SK-N-SH (cell line): ENCODE measurements at regions not wholly inside any gene's neighbourhood (a gene's known extent, or its start where the extent isn't known, plus 50 kb on each side); places are given as distances from the start of the nearest gene placed in this dataset.

ENCODE experiments used
- CTCF ChIA-PET: fragments of 300-600, 350-600 bp; formaldehyde crosslinking; extraction: SDS; loops from one replicate; lab custom pipeline; 2021; lab: Yijun Ruan, JAX
- POLR2A ChIA-PET: fragments of 350-600 bp; sonication (Branson Sonifier 250); formaldehyde crosslinking; extraction: SDS; loops from one replicate; lab custom pipeline; 2020; ENCODE audit warnings: antibody characterized with exemption, inconsistent platforms; lab: Yijun Ruan, JAX
- DNase-seq: peaks from one replicate; pipeline ENCODE4 v3.0.0; 2012
- H2AFZ ChIP-seq: fragments of 200-600 bp; sonication (generic); 2 replicates; pipeline ENCODE4 v1.8.1; 2016; ENCODE audit warnings: antibody characterized with exemption, mild to moderate bottlenecking, low read depth
- H3F3A ChIP-seq: fragments of 200-600 bp; sonication (generic); replicated peaks from 2 replicates; pipeline ENCODE3; 2016; ENCODE audit warnings: antibody characterized with exemption, mild to moderate bottlenecking; ENCODE audit not compliant: insufficient read depth
- H3K27ac ChIP-seq, 2 experiments: fragments of 200-500 bp in 1 of 2; fragments of 200-600 bp in 1 of 2; sonication (Bioruptor generic) in 1 of 2; sonication (generic), shearing (Covaris generic) in 1 of 2; 2 replicates each; pipeline versions ENCODE4 v1.5.1 to v1.6.1; 2014 to 2016; ENCODE audit warnings: low read depth in 2 of 2, inconsistent platforms in 1 of 2, low read length in 1 of 2, mild to moderate bottlenecking in 1 of 2, mixed read lengths in 1 of 2
- H3K27me3 ChIP-seq: fragments of 200-600 bp; sonication (generic), shearing (Covaris generic); 2 replicates; pipeline ENCODE4 v1.6.1; 2016; ENCODE audit warnings: mixed run types; ENCODE audit not compliant: insufficient read depth
- H3K36me3 ChIP-seq, 2 experiments: fragments of 200-500 bp in 1 of 2; fragments of 200-600 bp in 1 of 2; sonication (Bioruptor generic) in 1 of 2; sonication (generic) in 1 of 2; replicated peaks in 1 of 2; 2 replicates each; pipeline versions ENCODE3 to v1.5.1; 2014 to 2016; ENCODE audit warnings: low read length in 1 of 2, mild to moderate bottlenecking in 1 of 2; ENCODE audit not compliant: insufficient read depth in 2 of 2, control insufficient read depth in 1 of 2
- H3K4me1 ChIP-seq, 2 experiments: fragments of 200-500 bp in 1 of 2; fragments of 200-600 bp in 1 of 2; sonication (Bioruptor generic) in 1 of 2; sonication (generic), shearing (Covaris generic) in 1 of 2; 2 replicates each; pipeline versions ENCODE4 v1.5.1 to v1.6.1; 2014 to 2016; ENCODE audit warnings: low read depth in 1 of 2, low read length in 1 of 2, mixed run types in 1 of 2; ENCODE audit not compliant: insufficient read depth in 2 of 2, control insufficient read depth in 1 of 2
- H3K4me2 ChIP-seq: fragments of 200-600 bp; sonication (generic), shearing (Covaris generic); 2 replicates; pipeline ENCODE4 v1.6.1; 2017; ENCODE audit warnings: mixed run types
- H3K4me3 ChIP-seq, 2 experiments: fragments of 200-500 bp in 1 of 2; fragments of 200-600 bp in 1 of 2; sonication (Bioruptor generic) in 1 of 2; sonication (generic), shearing (Covaris generic) in 1 of 2; 2 replicates each; pipeline versions ENCODE4 v1.5.1 to v1.8.1; 2014 to 2016; ENCODE audit warnings: low read depth in 2 of 2, inconsistent platforms in 1 of 2, low read length in 1 of 2, mild to moderate bottlenecking in 1 of 2, mixed read lengths in 1 of 2, moderate library complexity in 1 of 2
- H3K79me2 ChIP-seq: fragments of 200-600 bp; sonication (generic); 2 replicates; pipeline ENCODE4 v1.8.1; 2017; ENCODE audit warnings: mild to moderate bottlenecking; ENCODE audit not compliant: insufficient read depth
- H3K9ac ChIP-seq: fragments of 200-600 bp; sonication (generic); 2 replicates; pipeline ENCODE4 v1.6.1; 2017; ENCODE audit warnings: mixed run types
- H3K9me2 ChIP-seq: fragments of 200-600 bp; sonication (generic); 2 replicates; pipeline ENCODE4 v1.6.1; 2017; ENCODE audit warnings: mixed run types
- H3K9me3 ChIP-seq: fragments of 200-600 bp; sonication (generic); 2 replicates; pipeline ENCODE4 v1.6.1; 2017; ENCODE audit warnings: mixed run types, mild to moderate bottlenecking, moderate library complexity
- H4K20me1 ChIP-seq: fragments of 200-600 bp; sonication (generic); 2 replicates; pipeline ENCODE4 v1.6.1; 2017; ENCODE audit warnings: mild to moderate bottlenecking, mixed run types; ENCODE audit not compliant: insufficient read depth
- CTCF ChIP-seq: fragments of 200-600 bp; sonication (generic); IDR thresholded peaks from 2 replicates; pipeline ENCODE4 v1.6.1; 2017; ENCODE audit warnings: antibody characterized with exemption, mild to moderate bottlenecking, moderate library complexity
- EP300 ChIP-seq, 2 experiments: IDR thresholded peaks; 2 replicates each; pipeline versions ENCODE4 v1.4.0 to v1.6.1; 2012; ENCODE audit warnings: borderline replicate concordance in 1 of 2, low read depth in 1 of 2, low read length in 1 of 2
- MAX ChIP-seq: IDR thresholded peaks from 2 replicates; pipeline ENCODE4 v1.4.0; 2012; ENCODE audit warnings: low read depth
- MEF2A ChIP-seq: IDR thresholded peaks from 2 replicates; pipeline ENCODE4 v1.4.0; 2012; ENCODE audit warnings: low read depth, borderline replicate concordance
- REST ChIP-seq: IDR thresholded peaks from 2 replicates; pipeline ENCODE4 v1.6.1; 2012; ENCODE audit warnings: mild to moderate bottlenecking, low read depth, low read length, moderate library complexity
- SMC3 ChIP-seq: IDR thresholded peaks from 2 replicates; pipeline ENCODE4 v1.6.1; 2012; ENCODE audit warnings: low read depth, low read length, improper control_type of control experiment
- TCF12 ChIP-seq: IDR thresholded peaks from 2 replicates; pipeline ENCODE4 v1.4.0; 2012
- USF1 ChIP-seq: IDR thresholded peaks from 2 replicates; pipeline ENCODE4 v1.4.0; 2012; ENCODE audit warnings: low read depth, borderline replicate concordance
- USF2 ChIP-seq: fragments of 150-350 bp; IDR thresholded peaks from 2 replicates; pipeline ENCODE4 v1.6.1; 2017; ENCODE audit warnings: antibody characterized with exemption, low read length, low read depth, borderline replicate concordance
- YY1 ChIP-seq: IDR thresholded peaks from 2 replicates; pipeline ENCODE4 v1.4.0; 2012; ENCODE audit warnings: low read depth, mild to moderate bottlenecking
- WGBS: methylation state at CpG from one replicate; pipeline ENCODE4 v1.1.6; 2017; ENCODE audit warnings: low lambda C conversion rate; 5-methylcytosine and 5-hydroxymethylcytosine counted together

GRCh38 chr5:85929713-85930112 is 688.0 kb upstream of the COX7C start:
- Histone ChIP-seq H3K4me1 (no peaks in the 10 kb centered on the region), H4K20me1 (no peaks in the 10 kb centered on the region)
- TF ChIP-seq MEF2A (no peak), REST (no peak), USF2 (no peak), EP300 (IDR thresholded peaks at IDR 0.05; ENCODE audit: borderline replicate concordance in 1 of 2, low read depth in 1 of 2, low read length in 1 of 2) (no peak), SMC3 (no peak), YY1 (no peak), TCF12 (no peak), USF1 (no peak), MAX (no peak), CTCF (no peak)
- TF ChIP-seq, all 33 proteins: peak for 0
- no peaks in the 10 kb centered on the region for H3K27me3 ChIP-seq
- H3K36me3 ChIP-seq, result no peaks in the 10 kb centered on the region
- H3F3A ChIP-seq, result no peaks in the 10 kb centered on the region
- ChIA-PET CTCF (no interaction called here), POLR2A (no interaction called here)
- DNase-seq, result no peak
- H3K9ac ChIP-seq, result no peak overlapping the region
- no peak overlapping the region for H3K27ac ChIP-seq
- H3K9me2 ChIP-seq, result no peaks in the 10 kb centered on the region
- no peak overlapping the region for H2AFZ ChIP-seq
- no peak overlapping the region for H3K4me2 ChIP-seq
- H3K4me3 ChIP-seq, result no peak overlapping the region
- no peaks in the 10 kb centered on the region; the same call in 1 of the 2 replicates for H3K9me3 ChIP-seq
- no peaks in the 10 kb centered on the region for H3K79me2 ChIP-seq
- 7% methylated on average over 2 of the region's 2 CpGs for WGBS
